ENCODE measurements at regions not wholly inside any gene's neighbourhood (a gene's known extent, or its start where the extent isn't known, plus 50 kb on each side); places are given as distances from the start of the nearest gene placed in this dataset.
A peak's percentile ranks its signal among the peaks of the same experiment; 100 is the strongest.

DNA sequence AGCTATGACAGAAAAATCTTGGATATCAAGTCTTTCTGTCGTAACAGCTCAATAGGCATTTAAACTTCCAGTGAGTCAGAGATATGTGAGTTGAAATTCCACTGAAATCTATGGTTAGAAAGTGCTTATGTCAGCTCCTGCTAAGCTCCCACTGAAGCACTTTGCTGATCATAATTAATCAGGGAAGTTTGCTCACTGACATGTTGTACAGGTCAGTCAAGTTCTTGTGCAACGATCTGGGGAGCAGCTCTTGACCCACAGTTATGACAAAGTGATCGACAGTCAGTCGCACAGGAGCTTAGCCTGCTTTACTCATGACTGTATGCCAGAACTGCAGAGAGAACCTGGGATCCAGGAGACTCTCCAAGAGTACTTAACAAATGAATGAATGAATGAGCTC lies 453.5 kb downstream of the SOX2 start:
- BruUV-seq (replicated peaks) = no TSS peak
- Histone ChIP-seq H3K79me2 (ENCODE audit: low read depth) (no peaks in the 10 kb centered on the region), H3K9me3 (ENCODE audit: insufficient read depth, low read depth) (no peaks in the 10 kb centered on the region; the same call in 1 of the 2 replicates), H3K36me3 (ENCODE audit: low read depth) (no peaks in the 10 kb centered on the region), H3K4me3 (peak overlapping the region; percentile 25; the same call in 1 of the 2 replicates), H3F3A (ENCODE audit: insufficient read depth, low read depth) (peaks cover 17% of the 10 kb centered on the region), H3K27ac (peak overlapping the region; percentile 69), H2AFZ (peak overlapping the region; percentile 5; the same call in 1 of the 2 replicates), H3K9me2 (ENCODE audit: insufficient read depth) (no peaks in the 10 kb centered on the region; the same call in 1 of the 2 replicates), H4K20me1 (ENCODE audit: insufficient read depth) (no peaks in the 10 kb centered on the region), H3K27me3 (ENCODE audit: insufficient read depth, low read depth) (no peaks in the 10 kb centered on the region), H3K4me1 (replicated peaks; ENCODE audit: insufficient read depth) (peaks cover 25% of the 10 kb centered on the region), H3K4me2 (peak overlapping the region; percentile 71)
- TF ChIP-seq, protein P1, sequence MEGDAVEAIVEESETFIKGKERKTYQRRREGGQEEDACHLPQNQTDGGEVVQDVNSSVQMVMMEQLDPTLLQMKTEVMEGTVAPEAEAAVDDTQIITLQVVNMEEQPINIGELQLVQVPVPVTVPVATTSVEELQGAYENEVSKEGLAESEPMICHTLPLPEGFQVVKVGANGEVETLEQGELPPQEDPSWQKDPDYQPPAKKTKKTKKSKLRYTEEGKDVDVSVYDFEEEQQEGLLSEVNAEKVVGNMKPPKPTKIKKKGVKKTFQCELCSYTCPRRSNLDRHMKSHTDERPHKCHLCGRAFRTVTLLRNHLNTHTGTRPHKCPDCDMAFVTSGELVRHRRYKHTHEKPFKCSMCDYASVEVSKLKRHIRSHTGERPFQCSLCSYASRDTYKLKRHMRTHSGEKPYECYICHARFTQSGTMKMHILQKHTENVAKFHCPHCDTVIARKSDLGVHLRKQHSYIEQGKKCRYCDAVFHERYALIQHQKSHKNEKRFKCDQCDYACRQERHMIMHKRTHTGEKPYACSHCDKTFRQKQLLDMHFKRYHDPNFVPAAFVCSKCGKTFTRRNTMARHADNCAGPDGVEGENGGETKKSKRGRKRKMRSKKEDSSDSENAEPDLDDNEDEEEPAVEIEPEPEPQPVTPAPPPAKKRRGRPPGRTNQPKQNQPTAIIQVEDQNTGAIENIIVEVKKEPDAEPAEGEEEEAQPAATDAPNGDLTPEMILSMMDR (conservative IDR thresholded peaks at IDR 0.05) = no peak
- TF ChIP-seq EZH2 (IDR thresholded peaks at IDR 0.05; ENCODE audit: low read depth) = no peak
- CTCF ChIA-PET = interaction anchor here (1.3 kb wide), 1 partner anchor 465 kb away, joined by 3 read pairs; no protein-coding TSS in a partner anchor
- intact Hi-C loops (cut with micrococcal nuclease; ENCODE audit: unreplicated experiment) = loop anchor here (1.0 to 2.0 kb wide), 4 partner anchors 18 to 454 kb away; partner anchors contain the start of gene SOX2
- POLR2A ChIA-PET (ENCODE audit: unreplicated experiment) = interaction anchor here (0.6 to 0.8 kb wide), 3 partner anchors 16 to 771 kb away, joined by 5 to 9 read pairs (median 6); no protein-coding TSS in a partner anchor
- DNase-seq = peak; percentile 74 to 100

DNA sequence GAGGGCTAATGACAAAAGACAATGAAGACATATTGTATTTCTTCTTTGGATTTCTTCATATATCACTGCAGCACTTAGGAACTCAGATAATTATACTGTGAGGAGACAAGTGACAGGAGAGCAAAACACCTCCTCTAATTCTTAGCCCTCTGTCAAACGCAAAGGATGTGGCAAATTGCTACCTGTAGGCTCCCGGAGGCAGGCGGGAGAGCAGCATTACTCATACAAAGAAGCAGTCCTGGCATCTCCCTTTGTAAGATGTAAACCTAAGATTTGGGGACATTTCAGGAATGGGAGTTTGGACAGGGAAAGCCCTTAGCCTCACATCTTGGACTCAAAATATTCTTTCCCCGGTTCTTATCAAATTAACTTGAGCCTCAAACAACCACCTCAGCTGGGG lies 460.8 kb downstream of the SOX2 start:
- no peak overlapping the region for H3K4me3 ChIP-seq
- no peaks in the 10 kb centered on the region for H3F3A ChIP-seq (ENCODE audit: insufficient read depth, low read depth)
- H3K27me3 ChIP-seq (ENCODE audit: insufficient read depth, low read depth) = no peaks in the 10 kb centered on the region
- H3K36me3 ChIP-seq (ENCODE audit: low read depth) = no peaks in the 10 kb centered on the region
- TF ChIP-seq, protein P1 (conservative IDR thresholded peaks at IDR 0.05) = no peak
- no peak for TF ChIP-seq EZH2 (IDR thresholded peaks at IDR 0.05; ENCODE audit: low read depth)
- H3K9me2 ChIP-seq (ENCODE audit: insufficient read depth) = no peaks in the 10 kb centered on the region
- H4K20me1 ChIP-seq (ENCODE audit: insufficient read depth) = no peaks in the 10 kb centered on the region
- no peaks in the 10 kb centered on the region; the same call in 1 of the 2 replicates for H3K9me3 ChIP-seq (ENCODE audit: insufficient read depth, low read depth)
- no peak overlapping the region for H2AFZ ChIP-seq
- ChIA-PET CTCF (no interaction called here), POLR2A (ENCODE audit: unreplicated experiment) (no interaction called here)
- intact Hi-C loops (cut with micrococcal nuclease; ENCODE audit: unreplicated experiment) = no loop called here
- H3K4me2 ChIP-seq = no peak overlapping the region
- H3K4me1 ChIP-seq (replicated peaks; ENCODE audit: insufficient read depth) = no peaks in the 10 kb centered on the region
- DNase-seq = no peak
- BruUV-seq (replicated peaks) = no TSS peak
- no peaks in the 10 kb centered on the region for H3K79me2 ChIP-seq (ENCODE audit: low read depth)
- H3K27ac ChIP-seq = no peak overlapping the region

- Histone ChIP-seq H3K27me3 (ENCODE audit: insufficient read depth, low read depth) (no peaks in the 10 kb centered on the region), H3K4me2 (no peak overlapping the region), H3K9me2 (ENCODE audit: insufficient read depth) (no peaks in the 10 kb centered on the region), H2AFZ (no peak overlapping the region), H3K4me1 (replicated peaks; ENCODE audit: insufficient read depth) (peaks cover 16% of the 10 kb centered on the region; the same call in 1 of the 2 replicates), H3F3A (ENCODE audit: insufficient read depth, low read depth) (no peaks in the 10 kb centered on the region), H3K4me3 (no peak overlapping the region), H3K36me3 (ENCODE audit: low read depth) (no peaks in the 10 kb centered on the region), H4K20me1 (ENCODE audit: insufficient read depth) (no peaks in the 10 kb centered on the region), H3K27ac (no peak overlapping the region), H3K79me2 (ENCODE audit: low read depth) (no peaks in the 10 kb centered on the region), H3K9me3 (ENCODE audit: insufficient read depth, low read depth) (no peaks in the 10 kb centered on the region)
- TF ChIP-seq, protein P1 (conservative IDR thresholded peaks at IDR 0.05) = no peak
- no peak for TF ChIP-seq EZH2 (IDR thresholded peaks at IDR 0.05; ENCODE audit: low read depth)
- POLR2A ChIA-PET (ENCODE audit: unreplicated experiment) = no interaction called here
- CTCF ChIA-PET = no interaction called here
- no TSS peak for BruUV-seq (replicated peaks)
- intact Hi-C loops (cut with micrococcal nuclease; ENCODE audit: unreplicated experiment) = no loop called here
- DNase-seq = no peak
These were observed 466.9 kb downstream of the SOX2 start for GRCh38 chr3:182178488-182179200.

Measured in PC-9 (cell line).